ENCODE measurements at regions not wholly inside any gene's neighbourhood (a gene's known extent, or its start where the extent isn't known, plus 50 kb on each side); places are given as distances from the start of the nearest gene placed in this dataset.

DNA sequence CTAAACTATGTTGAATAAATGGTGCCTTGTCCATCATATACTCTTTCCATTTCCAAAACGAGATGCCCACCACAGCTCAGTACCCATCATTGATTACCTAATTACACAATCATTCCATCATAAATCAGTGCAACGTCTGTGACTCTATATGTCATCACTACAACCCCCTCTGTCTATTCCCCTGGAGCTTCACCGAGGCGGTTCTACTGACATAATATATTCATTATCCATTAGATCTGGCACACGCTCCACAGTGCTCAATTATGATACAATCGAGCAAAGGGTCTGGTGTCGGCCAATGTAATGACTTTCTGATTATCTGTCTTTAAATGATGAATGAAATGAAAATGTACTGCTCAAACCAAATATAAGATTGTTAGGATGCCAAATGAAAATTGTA, 1737.7 kb upstream of the WWC1 start:
- Histone ChIP-seq H3K79me2 (replicated peaks; ENCODE audit: insufficient read depth, low read length) (no peaks in the 10 kb centered on the region), H3K36me3 (ENCODE audit: insufficient read depth, low read length) (no peaks in the 10 kb centered on the region), H3K9me3 (ENCODE audit: low read length) (no peaks in the 10 kb centered on the region), H3K27me3 (ENCODE audit: insufficient read depth, low read depth, low read length) (no peaks in the 10 kb centered on the region), H3K4me3 (ENCODE audit: low read length) (no peak overlapping the region), H3K9ac (ENCODE audit: low read length) (no peak overlapping the region), H3F3A (ENCODE audit: insufficient read depth, low read length, poor library complexity, severe bottlenecking) (no peaks in the 10 kb centered on the region), H3K27ac (ENCODE audit: low read length) (no peak overlapping the region), H3K9me2 (ENCODE audit: insufficient read depth, low read length) (no peaks in the 10 kb centered on the region), H3K4me2 (ENCODE audit: low read length) (no peak overlapping the region), H2AFZ (ENCODE audit: low read depth, low read length) (no peak overlapping the region), H4K20me1 (ENCODE audit: insufficient read depth) (no peaks in the 10 kb centered on the region)
- no peak for TF ChIP-seq CTCF (IDR thresholded peaks at IDR 0.05; ENCODE audit: poor library complexity, severe bottlenecking)
- TF ChIP-seq, protein P1, sequence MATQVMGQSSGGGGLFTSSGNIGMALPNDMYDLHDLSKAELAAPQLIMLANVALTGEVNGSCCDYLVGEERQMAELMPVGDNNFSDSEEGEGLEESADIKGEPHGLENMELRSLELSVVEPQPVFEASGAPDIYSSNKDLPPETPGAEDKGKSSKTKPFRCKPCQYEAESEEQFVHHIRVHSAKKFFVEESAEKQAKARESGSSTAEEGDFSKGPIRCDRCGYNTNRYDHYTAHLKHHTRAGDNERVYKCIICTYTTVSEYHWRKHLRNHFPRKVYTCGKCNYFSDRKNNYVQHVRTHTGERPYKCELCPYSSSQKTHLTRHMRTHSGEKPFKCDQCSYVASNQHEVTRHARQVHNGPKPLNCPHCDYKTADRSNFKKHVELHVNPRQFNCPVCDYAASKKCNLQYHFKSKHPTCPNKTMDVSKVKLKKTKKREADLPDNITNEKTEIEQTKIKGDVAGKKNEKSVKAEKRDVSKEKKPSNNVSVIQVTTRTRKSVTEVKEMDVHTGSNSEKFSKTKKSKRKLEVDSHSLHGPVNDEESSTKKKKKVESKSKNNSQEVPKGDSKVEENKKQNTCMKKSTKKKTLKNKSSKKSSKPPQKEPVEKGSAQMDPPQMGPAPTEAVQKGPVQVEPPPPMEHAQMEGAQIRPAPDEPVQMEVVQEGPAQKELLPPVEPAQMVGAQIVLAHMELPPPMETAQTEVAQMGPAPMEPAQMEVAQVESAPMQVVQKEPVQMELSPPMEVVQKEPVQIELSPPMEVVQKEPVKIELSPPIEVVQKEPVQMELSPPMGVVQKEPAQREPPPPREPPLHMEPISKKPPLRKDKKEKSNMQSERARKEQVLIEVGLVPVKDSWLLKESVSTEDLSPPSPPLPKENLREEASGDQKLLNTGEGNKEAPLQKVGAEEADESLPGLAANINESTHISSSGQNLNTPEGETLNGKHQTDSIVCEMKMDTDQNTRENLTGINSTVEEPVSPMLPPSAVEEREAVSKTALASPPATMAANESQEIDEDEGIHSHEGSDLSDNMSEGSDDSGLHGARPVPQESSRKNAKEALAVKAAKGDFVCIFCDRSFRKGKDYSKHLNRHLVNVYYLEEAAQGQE (IDR thresholded peaks at IDR 0.05; ENCODE audit: borderline replicate concordance) = no peak

GRCh38 chr5:166561759-166562158, 1729.7 kb upstream of the WWC1 start:
- no peak overlapping the region for H3K4me3 ChIP-seq (ENCODE audit: low read length)
- H3K36me3 ChIP-seq (ENCODE audit: insufficient read depth, low read length) = no peaks in the 10 kb centered on the region
- H3F3A ChIP-seq (ENCODE audit: insufficient read depth, low read length, poor library complexity, severe bottlenecking) = no peaks in the 10 kb centered on the region
- H3K9ac ChIP-seq (ENCODE audit: low read length) = no peak overlapping the region
- TF ChIP-seq TAF1 (IDR thresholded peaks at IDR 0.05; ENCODE audit: low read depth) (no peak), MXI1 (conservative IDR thresholded peaks at IDR 0.05; ENCODE audit: poor library complexity, severe bottlenecking) (no peak), RAD21 (conservative IDR thresholded peaks at IDR 0.05) (no peak), EZH2 (IDR thresholded peaks at IDR 0.05; ENCODE audit: borderline replicate concordance, insufficient read depth, low read length, poor library complexity, severe bottlenecking) (no peak), CTCF (IDR thresholded peaks at IDR 0.05; ENCODE audit: poor library complexity, severe bottlenecking) (no peak), POLR2AphosphoS5 (IDR thresholded peaks at IDR 0.05) (no peak), SMC3 (conservative IDR thresholded peaks at IDR 0.05; ENCODE audit: poor library complexity) (no peak), EP300 (conservative IDR thresholded peaks at IDR 0.05; ENCODE audit: poor library complexity, severe bottlenecking) (no peak)
- TF ChIP-seq, protein P1 (IDR thresholded peaks at IDR 0.05; ENCODE audit: borderline replicate concordance) = no peak
- no peaks in the 10 kb centered on the region for H3K9me2 ChIP-seq (ENCODE audit: insufficient read depth, low read length)
- H3K27ac ChIP-seq (ENCODE audit: low read length) = no peak overlapping the region
- H3K9me3 ChIP-seq (ENCODE audit: low read length) = no peaks in the 10 kb centered on the region
- no peaks in the 10 kb centered on the region for H4K20me1 ChIP-seq (ENCODE audit: insufficient read depth)
- no peaks in the 10 kb centered on the region for H3K79me2 ChIP-seq (replicated peaks; ENCODE audit: insufficient read depth, low read length)
- H3K27me3 ChIP-seq (ENCODE audit: insufficient read depth, low read depth, low read length) = no peaks in the 10 kb centered on the region
- no peak overlapping the region for H3K4me2 ChIP-seq (ENCODE audit: low read length)
- no peak overlapping the region for H2AFZ ChIP-seq (ENCODE audit: low read depth, low read length)
